ENCODE measurements at regions not wholly inside any gene's neighbourhood (a gene's known extent, or its start where the extent isn't known, plus 50 kb on each side); places are given as distances from the start of the nearest gene placed in this dataset.

- Histone ChIP-seq H3K4me1 (ENCODE audit: control insufficient read depth, insufficient read depth, low read length) (no peaks in the 10 kb centered on the region), H3K9me3 (ENCODE audit: control insufficient read depth in 2 of 2, low read length in 2 of 2) (peaks cover 0 to 3% of the 10 kb centered on the region in 2 donors), H3K27me3 (ENCODE audit: control insufficient read depth in 1 of 2, insufficient read depth in 2 of 2, low read length in 2 of 2) (no peaks in the 10 kb centered on the region), H3K27ac (ENCODE audit: low read length) (no peak overlapping the region), H3K36me3 (ENCODE audit: control insufficient read depth in 2 of 2, insufficient read depth in 2 of 2, low read length in 2 of 2) (no peaks in the 10 kb centered on the region), H3K9ac (ENCODE audit: low read length in 2 of 2) (no peak overlapping the region), H3K4me3 (ENCODE audit: low read length in 2 of 2) (no peak overlapping the region)
Observed at GRCh38 chr20:12161734-12162133, 244.0 kb downstream of the BTBD3 start.

GRCh38 chr20:12166053-12166717 lies 248.5 kb downstream of the BTBD3 start:
- Histone ChIP-seq H3K9ac (ENCODE audit: low read length in 2 of 2) (no peak overlapping the region), H3K4me1 (ENCODE audit: control insufficient read depth, insufficient read depth, low read length) (no peaks in the 10 kb centered on the region), H3K27ac (ENCODE audit: low read length) (no peak overlapping the region), H3K36me3 (ENCODE audit: control insufficient read depth in 2 of 2, insufficient read depth in 2 of 2, low read length in 2 of 2) (no peaks in the 10 kb centered on the region), H3K27me3 (ENCODE audit: control insufficient read depth in 1 of 2, insufficient read depth in 2 of 2, low read length in 2 of 2) (no peaks in the 10 kb centered on the region), H3K4me3 (ENCODE audit: low read length in 2 of 2) (no peak overlapping the region), H3K9me3 (ENCODE audit: control insufficient read depth in 2 of 2, low read length in 2 of 2) (peaks cover 3% of the 10 kb centered on the region in 2 donors)

DNA sequence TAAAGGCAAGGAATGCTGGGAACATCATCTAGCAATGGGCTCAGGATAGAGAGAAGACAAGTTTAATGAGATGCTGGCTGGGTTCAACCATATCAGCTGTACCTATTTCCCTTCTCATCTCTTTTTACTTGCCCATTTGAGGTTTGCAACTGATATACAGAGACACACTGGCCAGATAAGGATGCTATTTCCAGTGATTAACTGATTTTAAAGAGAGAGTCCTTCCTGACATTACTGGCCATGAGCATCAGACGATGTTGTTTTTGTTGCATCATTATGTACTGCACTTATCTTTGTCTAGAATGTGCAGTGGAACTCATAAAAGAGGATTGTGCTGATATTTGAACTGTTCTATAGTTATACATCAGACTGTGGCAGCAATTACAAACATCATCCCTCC lies 252.7 kb downstream of the BTBD3 start:
- Histone ChIP-seq H3K4me3 (ENCODE audit: low read length in 2 of 2) (no peak overlapping the region), H3K27ac (ENCODE audit: low read length) (no peak overlapping the region), H3K4me1 (ENCODE audit: control insufficient read depth, insufficient read depth, low read length) (peaks cover 15% of the 10 kb centered on the region), H3K9me3 (ENCODE audit: control insufficient read depth in 2 of 2, low read length in 2 of 2) (peaks cover 0 to 3% of the 10 kb centered on the region in 2 donors), H3K9ac (ENCODE audit: low read length in 2 of 2) (no peak overlapping the region), H3K27me3 (ENCODE audit: control insufficient read depth in 1 of 2, insufficient read depth in 2 of 2, low read length in 2 of 2) (no peaks in the 10 kb centered on the region), H3K36me3 (ENCODE audit: control insufficient read depth in 2 of 2, insufficient read depth in 2 of 2, low read length in 2 of 2) (no peaks in the 10 kb centered on the region)

- Histone ChIP-seq H3K36me3 (ENCODE audit: control insufficient read depth in 2 of 2, insufficient read depth in 2 of 2, low read length in 2 of 2) (no peaks in the 10 kb centered on the region), H3K4me1 (ENCODE audit: control insufficient read depth, insufficient read depth, low read length) (peaks cover 15% of the 10 kb centered on the region), H3K9ac (ENCODE audit: low read length in 2 of 2) (no peak overlapping the region), H3K27ac (ENCODE audit: low read length) (peak overlapping the region; percentile 12), H3K9me3 (ENCODE audit: control insufficient read depth in 2 of 2, low read length in 2 of 2) (peaks cover 0 to 3% of the 10 kb centered on the region in 2 donors), H3K4me3 (ENCODE audit: low read length in 2 of 2) (peak overlapping the region in 1 of 2 donors; percentile 44), H3K27me3 (ENCODE audit: control insufficient read depth in 1 of 2, insufficient read depth in 2 of 2, low read length in 2 of 2) (no peaks in the 10 kb centered on the region)
Observed at GRCh38 chr20:12171923-12172524, 254.3 kb downstream of the BTBD3 start.

GRCh38 chr20:12173347-12174012 lies 255.8 kb downstream of the BTBD3 start:
- Histone ChIP-seq H3K4me1 (ENCODE audit: control insufficient read depth, insufficient read depth, low read length) (peaks cover 15% of the 10 kb centered on the region), H3K9me3 (ENCODE audit: control insufficient read depth in 2 of 2, low read length in 2 of 2) (peaks cover 0 to under 1% of the 10 kb centered on the region in 2 donors), H3K27me3 (ENCODE audit: control insufficient read depth in 1 of 2, insufficient read depth in 2 of 2, low read length in 2 of 2) (no peaks in the 10 kb centered on the region), H3K9ac (ENCODE audit: low read length in 2 of 2) (no peak overlapping the region), H3K4me3 (ENCODE audit: low read length in 2 of 2) (no peak overlapping the region), H3K36me3 (ENCODE audit: control insufficient read depth in 2 of 2, insufficient read depth in 2 of 2, low read length in 2 of 2) (no peaks in the 10 kb centered on the region), H3K27ac (ENCODE audit: low read length) (no peak overlapping the region)

- no peak overlapping the region for H3K27ac ChIP-seq (ENCODE audit: low read length)
- no peak overlapping the region for H3K9ac ChIP-seq (ENCODE audit: low read length in 2 of 2)
- no peaks in the 10 kb centered on the region for H3K27me3 ChIP-seq (ENCODE audit: control insufficient read depth in 1 of 2, insufficient read depth in 2 of 2, low read length in 2 of 2)
- H3K9me3 ChIP-seq (ENCODE audit: control insufficient read depth in 2 of 2, low read length in 2 of 2) = no peaks in the 10 kb centered on the region
- peaks cover 15% of the 10 kb centered on the region for H3K4me1 ChIP-seq (ENCODE audit: control insufficient read depth, insufficient read depth, low read length)
- H3K36me3 ChIP-seq (ENCODE audit: control insufficient read depth in 2 of 2, insufficient read depth in 2 of 2, low read length in 2 of 2) = no peaks in the 10 kb centered on the region
- H3K4me3 ChIP-seq (ENCODE audit: low read length in 2 of 2) = no peak overlapping the region
Observed at GRCh38 chr20:12175538-12175937, 257.8 kb downstream of the BTBD3 start.

DNA sequence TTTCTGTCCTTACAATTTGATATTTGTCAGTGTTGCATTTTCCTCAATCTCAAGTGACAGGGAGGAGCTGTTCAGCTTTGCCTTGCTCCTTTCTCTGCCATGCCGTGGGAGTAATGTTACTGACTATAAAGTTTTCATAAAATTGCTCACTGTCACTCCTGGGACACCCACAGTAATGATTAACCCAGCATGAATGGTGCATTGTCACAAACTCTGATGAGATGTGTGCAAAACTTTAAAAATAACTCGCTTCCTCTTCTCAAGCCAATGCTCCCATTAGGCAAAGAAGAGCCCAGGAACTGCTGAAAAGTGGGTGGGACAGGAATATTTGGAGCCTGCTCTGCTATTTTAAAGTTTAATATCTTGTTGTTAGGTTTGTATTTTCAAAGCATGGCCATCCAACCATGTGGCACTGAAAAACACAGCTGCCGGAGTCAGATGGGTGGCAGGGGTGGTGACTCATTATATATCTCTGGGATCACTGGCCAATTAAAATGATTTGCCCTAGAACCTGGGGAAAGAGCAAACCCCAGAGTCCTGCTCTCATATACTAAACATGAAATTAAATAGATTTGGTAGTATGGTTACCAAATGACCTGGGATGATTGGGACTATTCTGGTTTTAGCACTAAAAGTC lies 260.1 kb downstream of the BTBD3 start:
- H3K9ac ChIP-seq (ENCODE audit: low read length in 2 of 2) = no peak overlapping the region
- H3K27me3 ChIP-seq (ENCODE audit: control insufficient read depth in 1 of 2, insufficient read depth in 2 of 2, low read length in 2 of 2) = no peaks in the 10 kb centered on the region
- H3K4me3 ChIP-seq (ENCODE audit: low read length in 2 of 2) = peak overlapping the region in 1 of 2 donors; percentile 5
- H3K4me1 ChIP-seq (ENCODE audit: control insufficient read depth, insufficient read depth, low read length) = peaks cover 13% of the 10 kb centered on the region
- no peaks in the 10 kb centered on the region for H3K9me3 ChIP-seq (ENCODE audit: control insufficient read depth in 2 of 2, low read length in 2 of 2)
- H3K27ac ChIP-seq (ENCODE audit: low read length) = no peak overlapping the region
- H3K36me3 ChIP-seq (ENCODE audit: control insufficient read depth in 2 of 2, insufficient read depth in 2 of 2, low read length in 2 of 2) = no peaks in the 10 kb centered on the region

DNA sequence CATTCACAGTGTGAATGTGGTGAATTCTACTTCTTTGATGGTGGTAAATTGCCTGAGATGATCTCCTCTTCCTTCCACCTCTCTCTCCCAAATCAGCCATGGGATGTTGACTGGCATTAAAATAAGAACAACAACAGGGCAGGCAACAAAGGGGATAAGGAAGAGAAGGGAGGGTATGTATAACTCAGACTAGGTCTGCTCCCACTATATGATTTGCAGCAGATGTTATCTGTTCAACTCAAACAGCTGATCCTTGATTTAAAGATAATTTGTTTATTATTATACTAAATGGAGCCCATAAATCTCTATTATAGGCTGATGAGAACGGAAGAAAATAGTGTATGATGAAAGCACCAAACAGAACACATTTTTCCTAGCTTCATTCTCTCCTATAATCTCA lies 262.0 kb downstream of the BTBD3 start:
- Histone ChIP-seq H3K9ac (ENCODE audit: low read length in 2 of 2) (no peak overlapping the region), H3K27ac (ENCODE audit: low read length) (no peak overlapping the region), H3K9me3 (ENCODE audit: control insufficient read depth in 2 of 2, low read length in 2 of 2) (no peaks in the 10 kb centered on the region), H3K27me3 (ENCODE audit: control insufficient read depth in 1 of 2, insufficient read depth in 2 of 2, low read length in 2 of 2) (no peaks in the 10 kb centered on the region), H3K36me3 (ENCODE audit: control insufficient read depth in 2 of 2, insufficient read depth in 2 of 2, low read length in 2 of 2) (no peaks in the 10 kb centered on the region), H3K4me3 (ENCODE audit: low read length in 2 of 2) (no peak overlapping the region), H3K4me1 (ENCODE audit: control insufficient read depth, insufficient read depth, low read length) (peaks cover 3% of the 10 kb centered on the region)

DNA sequence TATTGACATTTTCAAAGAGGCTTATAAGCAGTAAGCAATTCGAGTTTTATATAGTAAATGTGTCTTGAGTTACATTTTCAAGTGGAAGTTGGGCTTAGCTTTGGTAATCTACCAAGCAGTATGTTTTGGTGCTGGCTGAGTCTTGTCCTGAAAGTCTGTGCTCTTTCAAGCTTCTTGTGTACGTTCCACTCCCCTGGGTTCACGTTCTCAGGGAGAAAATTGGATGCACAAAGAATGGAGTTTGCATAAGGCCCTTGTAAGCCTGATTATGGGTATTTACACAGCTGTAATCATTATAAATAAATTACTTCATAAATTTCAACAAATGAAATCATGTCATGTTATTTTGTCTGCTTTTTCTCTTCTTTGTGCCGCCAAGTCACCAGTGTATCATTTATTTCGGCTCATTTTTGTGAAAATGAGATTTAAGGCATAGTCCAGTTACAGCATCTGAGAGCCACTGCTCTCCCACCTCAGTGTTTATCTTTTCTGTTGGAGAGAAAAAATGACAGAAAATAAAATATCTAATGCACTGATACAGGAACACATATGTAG lies 262.5 kb downstream of the BTBD3 start:
- H3K9me3 ChIP-seq (ENCODE audit: control insufficient read depth in 2 of 2, low read length in 2 of 2) = no peaks in the 10 kb centered on the region
- H3K4me1 ChIP-seq (ENCODE audit: control insufficient read depth, insufficient read depth, low read length) = no peaks in the 10 kb centered on the region
- no peaks in the 10 kb centered on the region for H3K36me3 ChIP-seq (ENCODE audit: control insufficient read depth in 2 of 2, insufficient read depth in 2 of 2, low read length in 2 of 2)
- no peak overlapping the region for H3K4me3 ChIP-seq (ENCODE audit: low read length in 2 of 2)
- no peak overlapping the region for H3K9ac ChIP-seq (ENCODE audit: low read length in 2 of 2)
- no peak overlapping the region for H3K27ac ChIP-seq (ENCODE audit: low read length)
- no peaks in the 10 kb centered on the region for H3K27me3 ChIP-seq (ENCODE audit: control insufficient read depth in 1 of 2, insufficient read depth in 2 of 2, low read length in 2 of 2)

DNA sequence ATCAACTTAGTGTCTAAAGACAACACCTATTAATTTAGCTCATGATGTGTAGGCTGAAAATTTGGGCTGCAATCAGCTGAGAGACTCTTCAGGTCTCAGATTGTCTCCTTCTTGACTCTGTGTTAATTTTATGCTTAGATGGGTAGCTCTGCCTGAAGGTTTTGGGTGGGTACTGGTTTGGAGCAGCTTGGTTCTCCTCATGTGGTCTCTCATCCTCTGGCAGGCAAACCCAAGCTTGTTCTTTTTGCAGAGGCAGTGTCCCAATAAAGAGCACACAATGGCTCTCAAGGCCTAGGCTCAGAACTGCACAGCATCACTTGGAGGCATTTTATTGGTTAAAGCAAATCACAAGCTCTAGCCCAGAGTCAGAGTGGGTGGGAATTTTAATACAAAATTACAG lies 280.6 kb downstream of the BTBD3 start:
- no peaks in the 10 kb centered on the region for H3K9me3 ChIP-seq (ENCODE audit: control insufficient read depth in 2 of 2, low read length in 2 of 2)
- H3K4me3 ChIP-seq (ENCODE audit: low read length in 2 of 2) = no peak overlapping the region
- no peak overlapping the region for H3K9ac ChIP-seq (ENCODE audit: low read length in 2 of 2)
- no peaks in the 10 kb centered on the region for H3K27me3 ChIP-seq (ENCODE audit: control insufficient read depth in 1 of 2, insufficient read depth in 2 of 2, low read length in 2 of 2)
- no peaks in the 10 kb centered on the region for H3K4me1 ChIP-seq (ENCODE audit: control insufficient read depth, insufficient read depth, low read length)
- H3K27ac ChIP-seq (ENCODE audit: low read length) = no peak overlapping the region
- H3K36me3 ChIP-seq (ENCODE audit: control insufficient read depth in 2 of 2, insufficient read depth in 2 of 2, low read length in 2 of 2) = no peaks in the 10 kb centered on the region
